HG02938 (cell line): ENCODE measurements at regions not wholly inside any gene's neighbourhood (a gene's known extent, or its start where the extent isn't known, plus 50 kb on each side); places are given as distances from the start of the nearest gene placed in this dataset.
"Not testable (repeated sequence)": the region's sequence is repeated elsewhere in the genome, so short reads cannot be mapped to it uniquely, and the experiment has no call there.

ENCODE experiments used
- ATAC-seq: cut with Tn5 transposase; IDR thresholded peaks from one replicate; pipeline ENCODE4 v1.9.1; 2021; ENCODE audit warnings: mild to moderate bottlenecking, moderate library complexity; ENCODE audit not compliant: unreplicated experiment

GRCh38 chr6:156421301-156421700 is 355.9 kb upstream of the ARID1B start:
- ATAC-seq: not testable (repeated sequence)

DNA sequence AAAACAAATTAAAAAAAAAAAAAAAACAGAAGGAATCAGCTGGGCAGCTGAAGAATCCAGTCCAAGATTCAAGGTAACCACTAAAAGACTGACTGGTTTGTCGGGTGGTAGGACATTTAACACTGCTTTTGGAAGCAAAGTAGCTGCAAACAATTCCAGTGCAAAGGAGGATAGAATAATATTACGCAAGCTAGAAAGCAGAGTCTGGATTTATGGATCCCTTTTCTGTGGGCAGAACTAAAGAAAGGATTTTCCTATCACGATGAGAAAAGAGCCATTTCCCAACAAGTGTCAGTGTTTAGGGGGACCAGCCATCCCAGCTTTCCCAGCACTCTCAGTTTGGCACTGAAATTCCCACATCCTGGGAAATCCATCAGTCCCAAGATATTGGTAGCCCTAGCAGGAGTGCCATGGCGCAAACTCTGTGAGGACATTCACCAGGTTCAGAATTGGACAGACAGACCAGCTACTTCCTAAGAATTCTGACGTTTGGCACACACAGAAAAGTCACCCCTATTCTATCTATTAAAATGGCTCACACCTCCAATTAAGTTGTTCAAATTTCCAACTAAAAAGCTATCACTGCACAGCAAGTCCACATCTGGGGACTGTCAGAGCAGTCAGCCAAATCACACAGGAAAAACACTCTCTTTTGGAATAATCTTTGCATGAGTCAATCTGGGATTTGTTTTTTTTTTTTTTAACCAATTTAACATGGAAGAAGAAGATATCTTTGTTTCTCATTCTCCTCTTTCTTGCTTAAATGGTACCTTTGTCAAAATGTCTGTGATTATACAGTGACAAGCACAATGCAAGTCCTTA is 356.8 kb upstream of the ARID1B start:
- no peak for ATAC-seq

DNA sequence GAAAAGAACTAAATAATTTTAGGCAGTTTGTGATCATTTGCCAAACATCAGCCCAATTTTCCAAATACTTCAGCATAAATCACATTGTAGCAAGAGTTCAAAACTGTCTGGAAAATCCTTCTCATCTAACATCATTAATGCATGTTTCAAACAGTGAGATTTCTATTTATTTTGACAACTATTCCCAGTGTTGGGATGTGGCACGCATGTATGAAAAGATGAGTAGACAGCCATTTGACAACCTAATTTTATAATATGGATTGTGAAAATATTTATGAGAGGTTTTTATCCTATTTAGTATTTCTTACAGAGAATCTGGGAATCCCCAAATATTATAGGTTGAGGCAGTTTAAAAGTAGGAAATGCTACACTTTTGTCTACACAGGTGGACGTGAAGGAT is 357.6 kb upstream of the ARID1B start:
- ATAC-seq: no peak

DNA sequence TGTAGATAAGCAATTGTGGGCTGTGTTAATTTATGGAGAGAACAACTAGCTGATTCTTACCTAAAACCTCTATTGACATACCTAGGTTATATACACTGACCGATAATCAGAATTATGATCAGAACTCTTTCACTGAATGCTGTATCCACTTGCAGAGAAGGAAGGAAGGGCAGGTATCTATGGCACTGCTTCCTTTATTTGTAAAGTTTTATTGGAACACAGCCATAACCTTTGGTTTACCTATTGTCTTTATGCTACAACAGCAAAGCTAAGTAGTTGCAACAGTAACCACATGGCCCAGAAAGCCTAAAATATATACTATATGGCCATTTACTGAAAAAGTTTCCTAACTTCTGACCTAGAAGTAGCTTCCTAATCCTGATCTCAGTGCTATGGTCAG is 358.9 kb upstream of the ARID1B start:
- no peak for ATAC-seq

GRCh38 chr6:156416391-156416790 is 360.8 kb upstream of the ARID1B start:
- no peak for ATAC-seq

GRCh38 chr6:156413154-156413553 is 364.0 kb upstream of the ARID1B start:
- no peak for ATAC-seq

GRCh38 chr6:156410649-156411048 is 366.5 kb upstream of the ARID1B start:
- no peak for ATAC-seq

DNA sequence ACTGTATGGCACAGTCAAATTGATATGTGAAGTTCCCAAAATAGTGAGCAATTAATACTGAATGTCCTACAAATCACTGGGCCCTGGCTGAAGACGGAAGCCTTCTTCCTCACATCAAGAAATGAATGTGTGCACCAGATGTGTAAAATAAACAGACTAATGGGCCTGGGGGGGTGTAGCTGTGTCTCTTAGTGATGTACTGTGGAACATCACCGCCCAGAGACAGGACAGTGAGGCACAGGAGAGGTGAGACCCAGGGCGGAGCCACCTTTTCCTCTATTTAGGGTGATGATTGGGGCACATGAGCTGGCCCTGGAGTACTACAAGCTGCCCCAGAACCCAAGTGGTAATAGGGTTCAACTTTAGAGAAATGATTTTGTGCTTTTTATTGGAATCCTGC is 368.5 kb upstream of the ARID1B start:
- ATAC-seq: no peak

DNA sequence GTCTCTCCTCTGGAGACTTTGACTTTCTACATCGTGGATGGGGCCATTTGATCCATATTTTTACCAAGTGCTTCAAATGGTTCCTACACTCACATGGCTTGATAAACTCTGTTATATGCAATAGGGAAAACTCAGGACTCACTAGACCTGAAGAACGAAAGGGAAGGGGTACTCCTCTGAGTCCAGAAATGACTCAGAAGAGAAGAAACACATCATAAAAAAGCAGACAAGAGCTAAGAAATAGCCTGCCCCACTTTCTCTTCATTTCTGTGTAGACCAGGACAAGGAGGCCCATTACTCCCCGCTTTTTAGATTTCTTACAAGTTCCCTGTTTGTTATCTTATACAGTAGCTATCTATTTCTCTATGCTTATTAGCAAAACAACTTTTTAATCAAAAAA is 369.8 kb upstream of the ARID1B start:
- no peak for ATAC-seq

DNA sequence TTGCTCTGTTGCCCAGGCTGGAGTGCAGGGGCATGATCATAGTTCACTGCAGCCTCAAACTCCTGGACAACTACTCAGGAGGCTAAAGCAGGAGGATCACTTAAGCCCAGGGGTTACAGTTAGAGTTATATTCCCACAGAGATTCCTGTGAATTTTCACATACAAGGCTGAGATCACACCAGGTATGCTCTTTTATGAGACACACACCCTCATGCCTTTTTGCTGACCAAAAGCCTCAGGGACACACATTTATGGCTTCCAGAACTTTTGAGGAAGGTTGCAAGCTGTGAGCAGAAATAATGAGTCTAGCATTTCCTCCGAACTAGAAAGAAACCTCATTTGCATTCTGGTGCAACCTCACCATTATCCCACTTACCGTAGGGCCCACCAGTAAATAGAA is 370.5 kb upstream of the ARID1B start:
- no peak for ATAC-seq

DNA sequence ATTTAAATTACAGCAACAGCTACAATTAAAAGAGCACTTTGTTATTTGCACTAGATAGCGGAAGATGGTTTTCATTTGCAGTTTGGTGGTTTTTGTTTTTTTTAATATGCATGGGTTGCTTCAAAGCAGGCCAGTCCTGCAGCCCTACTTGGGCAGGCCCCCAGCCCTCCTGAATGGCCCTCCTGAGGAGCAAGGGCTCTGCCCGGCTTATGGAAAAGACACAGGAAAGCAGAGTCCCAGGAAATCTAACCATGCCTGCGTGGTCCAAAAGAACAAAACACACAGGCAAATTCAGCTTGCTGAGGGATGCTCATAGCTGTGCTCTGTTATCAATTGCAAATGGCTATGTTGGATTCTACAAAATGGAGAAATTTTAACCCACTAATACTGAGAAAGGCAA is 371.1 kb upstream of the ARID1B start:
- ATAC-seq: no peak

DNA sequence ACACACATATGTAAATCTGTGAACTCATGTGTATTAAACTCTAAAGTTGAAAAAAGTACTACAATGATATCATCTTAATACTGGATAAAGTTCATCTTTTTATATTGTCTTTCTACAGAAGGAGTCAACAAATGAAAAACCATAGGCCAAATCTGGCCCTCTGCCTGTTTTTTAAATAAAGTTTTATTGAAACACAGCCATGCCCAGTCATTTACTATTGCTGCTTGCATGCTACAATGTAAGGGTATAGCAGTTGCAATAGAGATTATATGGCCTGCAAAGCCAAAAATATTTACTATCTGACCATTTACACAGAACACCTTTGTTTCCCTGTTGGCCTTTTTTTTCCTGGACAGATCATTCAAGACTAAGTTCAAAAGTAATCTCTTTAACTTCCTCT is 374.6 kb upstream of the ARID1B start:
- no peak for ATAC-seq

DNA sequence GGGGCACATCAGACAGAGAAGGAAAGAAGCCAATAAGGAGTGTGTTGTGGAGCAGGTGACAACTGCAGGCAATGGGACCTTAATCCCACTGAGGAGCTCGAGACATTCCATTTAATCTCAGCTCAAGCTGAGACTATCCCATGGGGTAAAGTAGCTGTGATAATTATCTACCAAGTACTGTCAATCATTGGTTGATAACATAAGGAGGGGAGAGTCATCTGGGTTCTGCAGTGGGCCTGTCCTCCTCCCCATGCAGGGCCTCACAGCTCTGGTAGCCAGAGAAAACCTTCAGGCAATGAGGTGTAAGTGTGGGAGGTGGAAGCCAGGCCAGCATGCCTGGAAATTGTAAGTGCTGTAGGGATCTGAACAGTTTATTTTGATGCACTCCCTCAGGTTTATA is 375.0 kb upstream of the ARID1B start:
- ATAC-seq: no peak

DNA sequence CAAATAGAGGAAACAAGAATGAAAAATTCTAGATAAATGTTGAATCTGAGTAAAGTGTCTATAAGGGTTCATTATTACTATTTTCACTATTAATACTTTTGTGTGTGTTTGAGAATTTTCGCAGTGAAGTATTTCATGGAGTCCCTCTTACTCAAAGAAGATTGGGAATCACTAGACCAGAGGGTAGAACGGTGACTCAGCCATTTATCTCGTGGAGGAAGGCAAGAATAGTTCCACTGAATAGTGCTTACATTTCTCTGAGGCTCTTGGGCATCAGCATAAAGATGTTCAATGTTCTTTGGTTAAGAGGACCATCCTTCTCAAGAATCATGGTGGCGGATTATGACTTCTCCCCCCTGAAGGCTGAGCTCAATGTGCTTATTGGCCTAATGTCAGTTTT is 376.7 kb upstream of the ARID1B start:
- no peak for ATAC-seq

DNA sequence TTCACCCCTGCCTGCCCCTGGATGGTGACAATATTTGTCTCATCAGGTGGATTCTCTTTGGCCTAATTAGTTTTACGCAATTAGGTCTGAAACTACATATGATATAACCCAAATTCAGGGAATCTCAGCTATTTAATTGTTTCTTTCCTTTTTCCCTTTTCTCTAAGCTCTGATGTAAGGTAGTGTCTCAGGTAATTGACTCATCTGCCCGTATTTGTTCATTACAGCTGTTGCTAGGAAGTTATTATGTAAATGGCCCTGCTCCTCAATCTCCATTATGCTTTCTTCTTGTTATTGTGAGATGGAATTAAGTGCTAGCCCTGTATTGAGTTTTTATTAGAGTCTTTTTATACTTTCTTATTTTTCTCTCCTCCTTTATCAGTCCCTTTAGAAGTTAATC is 378.2 kb upstream of the ARID1B start:
- no peak for ATAC-seq

- ATAC-seq: no peak
These were observed 378.8 kb upstream of the ARID1B start for GRCh38 chr6:156398371-156398770.

GRCh38 chr6:156396791-156397418 is 380.3 kb upstream of the ARID1B start:
- no peak for ATAC-seq

GRCh38 chr6:156396068-156396771 is 381.0 kb upstream of the ARID1B start:
- ATAC-seq: peak; percentile 54

DNA sequence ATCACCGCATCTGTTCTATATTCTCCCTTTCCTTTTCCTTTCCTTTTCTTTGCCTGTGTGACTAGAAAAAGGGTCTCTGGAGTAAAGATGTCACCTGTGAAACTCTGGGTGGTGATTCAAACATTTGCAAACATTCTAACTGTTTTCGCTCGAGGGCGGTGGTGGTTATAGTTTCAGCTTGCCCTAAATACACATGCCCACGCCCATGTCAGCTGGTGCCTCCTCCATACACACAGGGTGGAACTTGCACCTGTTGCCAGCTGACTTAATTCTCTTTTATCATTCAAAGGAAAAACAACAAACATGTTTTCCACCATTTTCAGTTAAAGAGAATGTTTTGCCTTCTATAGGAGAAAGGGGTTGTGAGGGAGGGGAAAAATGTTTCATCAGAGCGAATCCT is 381.9 kb upstream of the ARID1B start:
- ATAC-seq: no peak

GRCh38 chr6:156392648-156393047 is 384.5 kb upstream of the ARID1B start:
- no peak for ATAC-seq

GRCh38 chr6:156391977-156392376 is 385.2 kb upstream of the ARID1B start:
- no peak for ATAC-seq

DNA sequence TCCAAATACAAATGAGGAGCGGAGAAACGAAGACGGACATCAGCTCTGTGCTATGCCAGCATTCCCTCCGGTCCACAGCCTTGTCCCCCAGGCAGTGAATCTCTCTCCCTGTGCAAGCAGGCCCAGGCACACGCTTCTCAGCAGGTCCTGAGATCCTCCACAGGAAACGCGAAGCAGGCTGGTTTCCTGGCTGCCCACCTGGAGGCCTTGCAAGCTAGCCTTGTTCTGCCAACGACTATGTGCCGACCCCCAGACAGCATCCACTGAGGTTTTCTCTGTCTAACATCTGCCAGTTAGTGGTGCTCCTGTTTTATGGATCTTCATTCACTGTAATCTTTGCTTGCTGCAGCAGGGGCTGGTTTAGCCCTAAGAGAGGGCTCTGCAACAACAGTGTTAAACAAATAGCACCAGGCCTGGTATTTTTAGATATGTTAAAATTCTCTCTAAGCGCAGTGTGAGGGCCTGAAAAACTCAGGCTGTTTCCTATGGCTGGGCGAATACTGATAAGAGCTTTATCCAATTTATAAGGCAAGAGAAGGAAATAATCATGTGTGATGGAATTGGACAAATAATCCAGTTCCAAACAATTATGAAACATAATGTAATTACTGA is 386.0 kb upstream of the ARID1B start:
- no peak for ATAC-seq
